LNCAP (cell line): ENCODE measurements at regions not wholly inside any gene's neighbourhood (a gene's known extent, or its start where the extent isn't known, plus 50 kb on each side); places are given as distances from the start of the nearest gene placed in this dataset.

ENCODE experiments used
- CTCF ChIP-seq: fragments of 450-650 bp; IDR thresholded peaks from 2 replicates; pipeline ENCODE4 v1.5.1; 2017; ENCODE audit warnings: mild to moderate bottlenecking

DNA sequence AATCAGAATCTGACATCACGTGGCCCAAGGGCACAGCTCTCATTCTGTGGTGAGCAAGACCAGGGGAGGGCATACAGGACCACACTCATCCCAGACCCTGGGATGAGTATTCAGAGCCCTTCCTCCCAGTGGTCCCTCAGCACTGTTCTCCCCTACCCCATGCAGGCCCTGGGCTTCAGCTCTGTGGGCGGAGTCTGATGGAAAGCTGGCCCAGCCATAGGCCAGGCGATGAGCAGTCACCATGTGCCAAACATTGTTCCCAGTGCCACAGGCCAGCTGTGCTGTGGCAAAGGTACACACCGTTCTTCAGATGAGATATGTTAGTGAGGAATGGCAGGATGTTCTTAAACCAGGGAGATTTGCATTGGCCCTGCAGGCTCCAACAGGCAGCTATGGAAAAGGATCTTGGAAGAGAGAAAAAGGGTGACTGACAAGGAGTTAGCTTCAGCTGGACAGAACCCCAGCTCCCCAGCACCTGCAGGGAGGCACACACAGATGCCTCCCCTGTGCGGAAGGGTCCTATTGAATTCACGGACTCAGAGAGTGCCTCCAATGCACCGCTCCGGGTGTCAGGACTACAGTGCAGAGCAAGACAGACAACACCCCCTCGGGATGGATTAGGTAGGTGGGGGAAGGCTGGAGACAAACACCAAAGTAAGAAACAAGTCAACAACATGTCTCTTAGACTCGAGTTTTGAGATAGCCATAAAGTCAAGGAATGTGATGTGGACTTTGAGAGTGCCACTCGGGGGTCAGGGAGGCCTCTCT is 596.0 kb upstream of the MGMT start:
- no peak for TF ChIP-seq CTCF

- TF ChIP-seq CTCF, result no peak
These were observed 595.3 kb upstream of the MGMT start for GRCh38 chr10:128871671-128872231.

GRCh38 chr10:128873411-128874054 is 593.5 kb upstream of the MGMT start:
- no peak for TF ChIP-seq CTCF

- TF ChIP-seq CTCF, result no peak
These were observed 592.7 kb upstream of the MGMT start for GRCh38 chr10:128874331-128874730.

GRCh38 chr10:128875030-128875744 is 591.9 kb upstream of the MGMT start:
- TF ChIP-seq CTCF, result no peak

DNA sequence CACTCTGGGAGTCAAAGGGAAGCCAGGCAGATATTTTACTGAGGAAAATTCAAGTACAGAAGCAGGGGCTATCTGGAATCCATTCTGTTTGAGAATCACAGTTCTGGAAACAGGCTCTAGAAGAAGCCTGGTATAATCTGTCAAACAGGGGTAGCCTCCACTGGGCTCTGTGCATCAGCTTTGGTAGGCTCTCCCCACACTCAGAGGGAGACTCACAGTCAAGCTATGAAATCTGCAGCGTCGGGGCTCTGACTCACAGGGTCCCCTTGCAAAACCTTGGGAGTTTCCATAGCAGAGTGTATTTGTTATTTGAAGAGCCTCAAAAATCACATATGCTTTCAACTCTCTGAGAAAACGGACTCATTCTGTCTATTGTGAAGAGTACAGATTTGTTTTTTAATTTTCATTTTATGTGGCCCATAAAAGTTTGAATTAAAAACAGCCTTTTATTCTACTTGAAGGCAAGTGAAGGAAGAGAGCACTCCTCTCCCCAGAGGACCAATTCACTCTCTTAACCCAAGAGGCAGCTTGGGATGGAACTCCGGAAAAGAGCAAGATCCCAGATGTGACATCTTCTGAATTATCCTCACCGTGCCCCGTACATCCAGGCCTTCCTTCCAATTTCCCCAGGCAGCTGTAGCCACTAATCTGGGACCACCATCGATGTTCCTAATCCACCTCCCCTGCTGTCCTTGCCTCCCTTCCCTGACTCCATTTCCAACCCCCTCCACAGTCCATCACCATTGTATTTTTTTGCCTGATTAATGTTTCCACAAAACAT is 590.9 kb upstream of the MGMT start:
- TF ChIP-seq CTCF, result no peak

GRCh38 chr10:128877141-128877540 is 589.9 kb upstream of the MGMT start:
- no peak for TF ChIP-seq CTCF
